ENCODE measurements at regions not wholly inside any gene's neighbourhood (a gene's known extent, or its start where the extent isn't known, plus 50 kb on each side); places are given as distances from the start of the nearest gene placed in this dataset.

DNA sequence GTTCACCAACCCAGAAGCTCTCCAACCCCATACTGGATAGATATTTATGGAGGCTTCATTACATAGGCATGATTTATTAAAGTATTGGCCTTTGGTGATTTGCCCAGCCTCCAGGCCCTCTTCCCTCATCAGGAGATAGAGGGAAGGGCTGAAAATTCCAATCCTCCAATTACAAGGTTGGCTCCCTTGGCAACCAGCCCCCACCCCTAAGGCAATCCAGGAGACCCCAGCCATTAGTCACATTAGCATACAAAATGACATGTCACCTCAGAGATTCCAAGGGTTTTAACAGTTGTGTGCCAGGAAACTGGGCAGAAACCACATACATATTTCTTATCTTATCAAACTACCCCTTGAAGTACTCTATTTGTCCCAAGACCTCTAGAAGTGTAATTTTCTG lies 210.0 kb downstream of the HINT1 start:
- no peak for TF ChIP-seq CTCF (IDR thresholded peaks at IDR 0.05)
- no peak for TF ChIP-seq POLR2A (IDR thresholded peaks at IDR 0.05)

All from thyroid gland (tissue), 4 donors.